Neural crest cell (in vitro differentiated cells): ENCODE measurements at regions not wholly inside any gene's neighbourhood (a gene's known extent, or its start where the extent isn't known, plus 50 kb on each side); places are given as distances from the start of the nearest gene placed in this dataset.

Experiments
- DNase-seq: peaks from one replicate; pipeline ENCODE4 v3.0.0; 2021; ENCODE audit warnings: low read depth, mixed read lengths, low spot score
- H3K27ac Mint-ChIP-seq: one replicate; pipeline ENCODE4 v1.8.0; 2021; ENCODE audit warnings: mild to moderate bottlenecking, mixed read lengths; ENCODE audit not compliant: unreplicated experiment
- H3K27me3 Mint-ChIP-seq: 2 replicates; pipeline ENCODE4 v1.8.0; 2021; ENCODE audit warnings: low read depth, mild to moderate bottlenecking, mixed read lengths
- H3K36me3 Mint-ChIP-seq: 2 replicates; pipeline ENCODE4 v1.8.0; 2021; ENCODE audit warnings: low read depth, mild to moderate bottlenecking, mixed read lengths
- H3K4me1 Mint-ChIP-seq: 2 replicates; pipeline ENCODE4 v1.8.0; 2021; ENCODE audit warnings: mixed read lengths
- H3K4me3 Mint-ChIP-seq: one replicate; pipeline ENCODE4 v1.8.0; 2021; ENCODE audit warnings: mild to moderate bottlenecking, mixed read lengths
- H3K9me3 Mint-ChIP-seq: 2 replicates; pipeline ENCODE4 v1.8.0; 2021; ENCODE audit warnings: mixed read lengths
- TF ChIP-seq, protein P1 (sequence below): fragments of 200-600 bp; sonication (generic); conservative IDR thresholded peaks from 2 replicates; pipeline ENCODE4 v1.5.0; 2021; ENCODE audit warnings: antibody characterized with exemption, mild to moderate bottlenecking

DNA sequence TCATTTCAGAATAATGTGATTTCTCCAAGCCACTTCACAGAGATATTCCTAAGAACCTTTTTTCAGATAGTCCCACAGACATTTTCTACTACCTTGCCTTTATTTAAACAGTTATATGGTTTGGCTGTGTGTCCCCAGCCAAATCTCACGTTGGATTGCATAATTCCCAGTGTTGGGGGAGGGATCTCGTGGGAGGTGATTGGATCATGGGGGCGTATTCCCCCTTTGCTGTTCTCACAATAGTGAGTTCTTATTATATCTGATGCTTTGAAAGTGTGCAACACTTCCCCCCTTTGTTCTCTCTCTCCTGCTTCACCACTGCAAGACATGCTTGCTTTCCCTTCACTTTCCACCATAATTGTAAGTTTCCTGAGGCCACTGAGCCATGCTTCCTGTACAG, 93.6 kb upstream of the ZNF678 start:
- no peak for DNase-seq
- TF ChIP-seq, protein P1, sequence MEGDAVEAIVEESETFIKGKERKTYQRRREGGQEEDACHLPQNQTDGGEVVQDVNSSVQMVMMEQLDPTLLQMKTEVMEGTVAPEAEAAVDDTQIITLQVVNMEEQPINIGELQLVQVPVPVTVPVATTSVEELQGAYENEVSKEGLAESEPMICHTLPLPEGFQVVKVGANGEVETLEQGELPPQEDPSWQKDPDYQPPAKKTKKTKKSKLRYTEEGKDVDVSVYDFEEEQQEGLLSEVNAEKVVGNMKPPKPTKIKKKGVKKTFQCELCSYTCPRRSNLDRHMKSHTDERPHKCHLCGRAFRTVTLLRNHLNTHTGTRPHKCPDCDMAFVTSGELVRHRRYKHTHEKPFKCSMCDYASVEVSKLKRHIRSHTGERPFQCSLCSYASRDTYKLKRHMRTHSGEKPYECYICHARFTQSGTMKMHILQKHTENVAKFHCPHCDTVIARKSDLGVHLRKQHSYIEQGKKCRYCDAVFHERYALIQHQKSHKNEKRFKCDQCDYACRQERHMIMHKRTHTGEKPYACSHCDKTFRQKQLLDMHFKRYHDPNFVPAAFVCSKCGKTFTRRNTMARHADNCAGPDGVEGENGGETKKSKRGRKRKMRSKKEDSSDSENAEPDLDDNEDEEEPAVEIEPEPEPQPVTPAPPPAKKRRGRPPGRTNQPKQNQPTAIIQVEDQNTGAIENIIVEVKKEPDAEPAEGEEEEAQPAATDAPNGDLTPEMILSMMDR: no peak
- peaks cover 9% of the 10 kb centered on the region for H3K4me1 Mint-ChIP-seq
- peaks cover 3% of the 10 kb centered on the region for H3K9me3 Mint-ChIP-seq
- no peaks in the 10 kb centered on the region for H3K27me3 Mint-ChIP-seq
- H3K4me3 Mint-ChIP-seq: no peak overlapping the region
- no peak overlapping the region for H3K27ac Mint-ChIP-seq
- H3K36me3 Mint-ChIP-seq: peaks cover 5% of the 10 kb centered on the region

DNA sequence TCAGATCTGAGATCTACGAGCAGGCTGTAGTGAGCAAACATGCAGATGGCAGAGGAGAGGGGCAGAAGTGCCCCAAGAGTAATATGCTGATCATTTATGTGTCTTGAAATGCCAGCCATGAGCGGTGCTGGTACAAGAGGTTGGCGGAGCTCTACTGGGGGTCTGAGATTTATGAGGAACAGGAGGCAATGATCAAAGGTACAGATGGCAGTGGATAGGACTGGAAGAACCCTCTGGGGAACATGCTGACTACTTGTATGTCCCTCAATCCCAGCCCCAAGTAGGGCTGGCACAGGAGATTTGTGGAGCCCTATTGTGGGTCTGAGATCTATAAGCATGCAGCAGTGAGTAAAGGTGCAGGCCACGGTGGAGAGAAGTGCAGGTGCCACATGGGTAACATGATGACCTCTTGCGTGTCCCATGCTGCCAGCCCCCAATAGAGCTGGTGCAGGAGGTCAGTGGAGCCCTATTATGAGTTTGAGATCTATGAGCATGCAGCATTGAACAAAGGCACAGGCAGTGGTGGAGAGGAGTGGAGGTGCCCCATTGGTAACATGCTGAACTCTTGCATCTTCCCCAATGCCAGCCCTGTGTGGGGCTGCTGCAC, 97.2 kb upstream of the ZNF678 start:
- no peak overlapping the region for H3K27ac Mint-ChIP-seq
- TF ChIP-seq, protein P1: no peak
- H3K4me3 Mint-ChIP-seq: no peak overlapping the region
- peaks cover 3% of the 10 kb centered on the region for H3K9me3 Mint-ChIP-seq
- H3K27me3 Mint-ChIP-seq: no peaks in the 10 kb centered on the region
- peaks cover 5% of the 10 kb centered on the region for H3K36me3 Mint-ChIP-seq
- peaks cover 9% of the 10 kb centered on the region for H3K4me1 Mint-ChIP-seq
- no peak for DNase-seq

DNA sequence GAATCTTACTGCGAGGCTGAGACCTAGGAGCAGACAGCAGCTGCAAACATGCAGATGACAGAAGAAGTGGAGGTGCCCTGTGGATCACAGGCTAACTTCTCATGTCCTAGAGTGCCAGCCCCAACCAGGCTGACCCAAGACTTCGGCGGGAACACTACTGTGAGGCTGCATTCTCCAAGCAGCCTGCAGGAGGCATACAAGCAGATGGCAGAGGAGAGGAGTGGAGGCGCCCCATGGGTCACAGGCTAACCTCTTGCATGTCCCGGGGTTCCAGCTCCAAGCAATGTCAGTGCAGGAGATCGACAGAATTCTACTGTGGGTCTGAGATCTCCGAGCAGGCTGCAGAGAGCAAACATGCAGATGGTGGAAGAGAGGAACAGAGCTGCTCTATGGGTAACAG, 98.1 kb upstream of the ZNF678 start:
- Mint-ChIP-seq H3K4me1 (peaks cover 7% of the 10 kb centered on the region), H3K4me3 (no peak overlapping the region), H3K36me3 (peaks cover 1% of the 10 kb centered on the region), H3K9me3 (peaks cover 1% of the 10 kb centered on the region), H3K27ac (no peak overlapping the region), H3K27me3 (no peaks in the 10 kb centered on the region)
- DNase-seq: no peak
- TF ChIP-seq, protein P1: no peak

DNA sequence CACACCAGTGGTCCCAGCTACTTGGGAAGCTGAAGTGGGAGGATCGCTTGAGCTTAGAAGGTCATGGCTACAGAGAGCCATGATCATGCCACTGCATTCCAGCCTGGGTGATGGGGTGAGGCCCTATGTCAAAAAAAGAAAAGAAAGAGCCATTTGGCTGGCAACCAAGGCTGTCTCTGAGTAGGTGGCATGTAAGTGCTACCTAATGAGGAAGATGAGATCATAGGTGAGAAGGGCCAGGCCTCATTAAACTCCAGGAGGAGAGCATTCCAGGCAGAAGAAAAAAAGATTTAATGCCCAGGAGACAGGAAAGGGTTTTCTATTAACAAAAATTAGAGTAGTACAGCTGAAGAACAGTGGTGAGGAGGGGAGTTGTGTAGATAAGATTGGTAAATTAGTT, 103.4 kb upstream of the ZNF678 start:
- no peaks in the 10 kb centered on the region for H3K9me3 Mint-ChIP-seq
- no peaks in the 10 kb centered on the region for H3K36me3 Mint-ChIP-seq
- no peak for DNase-seq

DNA sequence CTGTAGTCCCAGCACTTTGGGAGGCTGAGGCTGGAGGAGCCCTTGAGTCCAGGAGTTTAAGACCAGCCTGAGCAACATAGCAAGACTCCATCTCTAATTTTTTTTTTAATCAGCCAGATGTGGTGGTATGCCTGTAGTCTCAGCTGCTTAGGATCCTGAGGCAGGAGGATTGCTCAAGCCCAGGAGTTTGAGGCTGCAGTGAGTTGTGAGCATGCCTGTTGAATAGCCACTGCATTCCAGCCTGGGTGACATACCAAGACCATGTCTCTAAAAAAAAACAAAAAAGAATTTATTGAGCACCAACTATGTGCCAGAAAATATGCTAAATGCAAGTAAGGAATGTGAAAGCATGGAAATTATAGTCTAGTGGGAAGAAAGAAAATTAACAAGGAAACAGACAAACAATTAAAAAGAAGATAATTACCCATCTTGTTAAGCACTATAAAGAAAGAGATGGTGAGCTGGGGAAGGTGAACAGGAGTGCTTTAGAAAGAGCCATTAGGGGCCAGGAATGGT, 104.0 kb upstream of the ZNF678 start:
- Mint-ChIP-seq H3K9me3 (no peaks in the 10 kb centered on the region), H3K4me1 (no peaks in the 10 kb centered on the region), H3K36me3 (no peaks in the 10 kb centered on the region), H3K27me3 (peaks cover 14% of the 10 kb centered on the region), H3K4me3 (no peak overlapping the region), H3K27ac (no peak overlapping the region)
- DNase-seq: no peak
- TF ChIP-seq, protein P1: no peak

More for the DNA sequence above, 103.4 kb upstream of the ZNF678 start:
- no peaks in the 10 kb centered on the region for H3K4me1 Mint-ChIP-seq
- TF ChIP-seq, protein P1: no peak
- no peak overlapping the region for H3K27ac Mint-ChIP-seq
- peaks cover 8% of the 10 kb centered on the region for H3K27me3 Mint-ChIP-seq
- H3K4me3 Mint-ChIP-seq: no peak overlapping the region
